RKO (cell line): ENCODE measurements at regions not wholly inside any gene's neighbourhood (a gene's known extent, or its start where the extent isn't known, plus 50 kb on each side); places are given as distances from the start of the nearest gene placed in this dataset.
"Not testable (repeated sequence)": the region's sequence is repeated elsewhere in the genome, so short reads cannot be mapped to it uniquely, and the experiment has no call there.

ENCODE experiments used
- DNase-seq: peaks from one replicate; pipeline ENCODE4 v3.0.0-alpha.2; 2016; ENCODE audit warnings: low spot score

DNA sequence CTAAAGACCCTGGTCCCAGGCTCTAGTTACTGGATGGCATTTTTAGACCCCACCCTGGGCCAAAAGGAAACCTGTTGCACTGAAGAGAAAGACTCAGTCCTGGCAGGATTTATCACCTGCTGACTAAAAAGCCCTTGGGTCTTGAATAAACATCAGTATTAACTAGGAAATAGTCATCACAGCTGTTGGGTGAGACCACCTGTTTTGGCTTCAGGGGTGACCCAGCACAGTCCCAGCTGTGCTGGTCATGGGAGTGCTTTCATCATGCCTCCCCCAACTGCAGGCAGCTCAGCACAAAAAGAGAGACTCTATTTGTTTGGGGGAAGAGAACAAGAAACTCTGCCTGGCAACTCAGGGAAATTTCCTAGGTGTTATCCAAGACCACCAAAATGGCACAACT lies 903.2 kb downstream of the C4orf33 start:
- no peak for DNase-seq

DNA sequence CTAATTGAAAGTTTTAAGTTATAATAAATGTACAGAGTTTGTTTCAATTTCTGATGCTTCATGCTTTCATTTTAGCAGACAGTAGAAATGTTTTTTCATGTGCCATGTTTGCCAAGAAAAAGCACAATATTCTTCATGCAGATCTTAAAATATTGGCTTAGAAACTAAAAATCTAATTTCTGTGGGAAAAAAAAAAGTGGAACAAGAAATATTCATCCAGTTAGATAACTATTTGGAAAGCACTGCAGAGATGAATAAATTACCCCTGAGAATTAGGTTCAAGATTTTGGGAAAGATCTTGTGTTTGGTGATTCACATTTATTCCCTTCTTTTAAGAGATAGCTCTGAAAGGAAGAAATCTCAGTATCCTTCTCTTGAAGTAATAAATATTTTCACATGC lies 912.5 kb downstream of the C4orf33 start:
- DNase-seq: no peak

DNA sequence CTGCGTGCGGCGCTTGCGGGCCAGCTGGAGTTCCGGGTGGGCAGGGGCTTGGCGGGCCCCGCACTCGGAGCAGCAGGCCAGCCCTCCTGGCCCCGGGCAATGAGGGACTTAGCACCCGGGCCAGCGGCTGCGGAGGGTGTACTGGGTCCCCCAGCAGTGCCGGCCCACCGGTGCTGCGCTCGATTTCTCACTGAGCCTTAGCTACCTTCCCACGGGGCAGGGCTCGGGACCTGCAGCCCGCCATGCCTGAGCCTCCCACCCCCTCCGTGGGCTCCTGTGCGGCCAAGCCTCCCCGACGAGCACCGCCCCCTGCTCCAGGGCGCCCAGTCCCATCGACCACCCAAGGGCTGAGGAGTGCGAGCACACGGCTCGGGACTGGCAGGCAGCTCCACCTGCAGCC lies 916.9 kb downstream of the C4orf33 start:
- not testable (repeated sequence) for DNase-seq

DNA sequence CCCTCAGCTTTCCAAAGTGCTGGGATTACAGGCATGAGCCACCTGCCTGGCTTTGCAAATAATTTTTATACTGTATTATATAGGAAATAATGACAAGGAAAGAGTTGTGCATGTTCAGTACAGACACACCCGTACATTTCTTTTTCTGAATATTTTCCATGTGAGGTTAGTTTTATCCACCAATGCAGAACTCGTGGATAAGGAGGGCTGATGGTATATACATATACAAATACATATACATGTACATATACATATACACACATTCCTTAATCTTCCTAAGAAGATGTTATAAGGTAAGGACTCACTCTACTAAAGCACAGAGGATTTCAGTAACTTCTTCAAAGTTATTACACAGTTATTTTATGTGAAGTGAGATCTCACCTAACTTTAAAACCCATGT lies 925.8 kb downstream of the C4orf33 start:
- DNase-seq: no peak

DNA sequence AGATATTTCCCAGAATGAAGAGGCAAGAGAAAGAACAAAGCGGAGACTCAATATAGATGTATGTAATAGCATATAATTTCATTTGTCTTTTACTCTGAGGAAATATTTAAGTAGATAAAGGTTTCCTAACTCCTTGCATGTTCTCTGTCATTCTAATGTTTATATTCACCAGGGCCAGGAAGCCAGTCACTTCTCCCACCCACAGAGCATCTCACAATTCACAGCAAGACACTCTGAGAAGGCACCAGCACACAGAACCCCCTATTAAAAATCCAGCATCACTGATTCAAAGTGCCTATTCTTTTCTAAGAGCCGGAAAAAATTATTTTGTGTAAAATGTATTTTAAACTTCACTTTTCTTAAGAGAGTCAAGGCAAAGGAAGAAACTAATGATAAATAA lies 927.1 kb downstream of the C4orf33 start:
- no peak for DNase-seq

DNA sequence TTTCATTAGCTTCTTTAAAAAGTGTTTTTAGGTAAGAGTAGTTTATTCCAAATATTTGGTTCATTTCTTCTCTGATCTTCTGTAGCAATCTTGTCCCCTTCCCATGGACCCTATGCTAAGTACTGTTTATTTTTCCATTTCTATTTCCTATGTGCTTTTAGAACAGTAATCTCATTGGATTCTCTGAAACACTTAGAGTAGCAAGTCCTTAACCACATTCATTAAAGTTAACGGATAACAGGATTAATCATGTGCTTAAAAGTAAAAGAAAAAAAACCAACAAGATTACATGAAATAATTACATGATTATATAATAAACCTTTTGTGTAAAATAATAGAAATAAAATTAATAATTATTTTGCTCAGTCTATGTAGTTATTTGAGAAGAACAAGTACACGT lies 929.7 kb downstream of the C4orf33 start:
- DNase-seq: no peak

DNA sequence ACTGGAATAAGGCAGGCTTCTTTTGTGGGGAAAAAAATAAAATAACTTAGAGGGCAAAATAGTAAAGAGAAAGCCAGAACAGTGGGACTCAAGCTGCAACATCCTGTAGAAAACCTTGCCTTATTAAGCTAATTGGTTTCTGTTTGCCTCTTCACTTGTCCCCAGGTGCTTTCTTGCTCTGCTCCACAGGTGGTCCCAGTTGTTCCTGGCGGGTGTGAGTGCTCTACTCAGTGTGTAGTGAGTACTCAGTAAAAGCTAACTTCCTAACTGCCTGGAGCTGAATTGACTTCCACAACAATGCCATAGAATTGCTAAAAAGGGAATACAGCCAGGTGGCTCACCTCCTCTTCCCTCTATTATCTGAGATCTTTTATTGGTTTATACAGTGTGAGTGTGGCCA lies 930.2 kb downstream of the C4orf33 start:
- DNase-seq: no peak

DNA sequence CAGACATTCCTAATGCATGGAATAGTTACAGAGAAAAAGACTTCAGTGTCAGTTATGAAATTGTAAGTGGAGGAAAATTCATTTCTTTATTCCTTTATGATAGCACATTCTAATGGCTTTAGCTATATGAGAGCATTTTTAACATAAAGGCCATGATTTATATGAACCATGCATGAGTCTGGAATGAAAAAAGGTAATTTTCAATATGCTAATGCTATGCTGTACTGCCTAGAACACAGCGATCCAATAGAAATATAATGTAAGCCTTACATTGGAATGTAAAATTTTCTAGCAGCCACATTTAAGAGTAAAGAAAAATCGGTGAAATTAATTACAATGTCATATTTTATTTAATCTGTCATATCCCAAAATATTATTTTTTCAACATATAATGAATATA lies 932.0 kb downstream of the C4orf33 start:
- no peak for DNase-seq

DNA sequence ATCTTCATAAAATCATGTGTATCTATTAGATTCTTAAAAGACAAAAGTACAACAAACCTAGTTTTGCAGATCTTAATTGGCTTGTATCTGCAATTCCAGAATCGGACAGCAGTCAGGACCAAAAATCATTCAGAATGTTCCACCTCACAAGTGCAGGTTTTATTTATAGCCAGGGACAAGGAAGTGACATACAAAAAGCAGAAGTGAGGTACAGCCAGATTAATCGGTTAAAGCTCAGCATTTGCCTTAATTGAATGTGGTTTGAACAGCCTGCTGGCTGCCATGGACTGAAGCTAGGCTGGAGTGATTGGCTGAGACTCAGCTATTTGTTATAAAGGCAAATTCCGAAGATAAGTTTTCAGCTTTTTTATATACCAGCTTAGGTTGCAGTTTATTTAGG lies 932.6 kb downstream of the C4orf33 start:
- DNase-seq: no peak

DNA sequence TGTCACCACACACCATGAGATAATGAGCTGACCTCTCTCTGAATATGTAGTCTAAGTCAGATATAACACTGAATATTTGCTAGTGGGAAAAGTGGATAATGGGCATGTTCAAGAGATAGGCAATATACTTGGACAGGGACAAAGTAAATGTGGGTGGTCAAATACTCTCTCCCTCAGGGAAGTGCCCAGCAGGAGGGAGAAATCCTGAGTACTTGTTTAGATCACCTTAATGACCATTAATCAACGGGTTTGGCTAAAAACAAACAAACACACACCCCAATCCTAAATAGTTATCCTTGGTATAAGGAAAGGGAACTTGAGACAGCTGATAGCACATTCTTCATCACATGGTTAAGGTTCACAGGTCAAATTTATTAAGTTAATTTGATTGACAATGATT lies 933.5 kb downstream of the C4orf33 start:
- DNase-seq: no peak

DNA sequence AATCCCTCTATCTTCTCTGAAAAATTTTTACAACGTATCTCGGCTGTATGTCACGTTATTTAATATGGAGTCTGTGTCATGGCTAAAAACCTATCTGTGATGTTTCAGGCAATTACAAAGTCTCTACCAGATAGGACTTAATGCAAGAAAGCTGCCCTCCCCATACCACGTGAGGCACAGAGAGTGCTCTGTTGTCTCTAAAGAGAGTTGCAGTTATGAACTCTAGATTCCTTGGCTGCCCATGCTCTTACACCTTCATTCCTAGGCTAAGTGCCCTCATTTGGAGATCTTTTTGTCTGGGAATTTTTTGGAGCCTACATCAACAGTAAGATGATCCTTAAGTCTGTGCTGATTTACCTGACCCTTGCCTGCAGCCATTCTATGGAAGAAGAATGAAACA lies 935.9 kb downstream of the C4orf33 start:
- DNase-seq: no peak

DNA sequence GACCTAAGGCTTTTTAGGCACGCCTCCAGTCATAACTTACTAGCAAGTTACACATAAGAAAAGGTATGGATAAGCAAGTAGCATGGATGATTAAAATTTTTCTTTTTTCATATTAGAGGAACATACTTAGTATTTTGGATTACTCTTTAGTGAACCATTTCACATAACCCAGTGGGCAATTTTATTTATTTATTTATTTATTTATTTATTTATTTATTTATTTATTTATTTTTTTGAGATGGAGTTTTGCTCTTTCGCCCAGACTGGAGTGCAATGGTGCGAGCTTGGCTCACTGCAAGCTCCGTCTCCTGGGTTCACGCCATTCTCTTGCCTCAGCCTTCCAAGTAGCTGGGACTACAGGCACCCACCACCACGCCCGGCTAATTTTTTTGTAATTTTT lies 937.7 kb downstream of the C4orf33 start:
- not testable (repeated sequence) for DNase-seq

DNA sequence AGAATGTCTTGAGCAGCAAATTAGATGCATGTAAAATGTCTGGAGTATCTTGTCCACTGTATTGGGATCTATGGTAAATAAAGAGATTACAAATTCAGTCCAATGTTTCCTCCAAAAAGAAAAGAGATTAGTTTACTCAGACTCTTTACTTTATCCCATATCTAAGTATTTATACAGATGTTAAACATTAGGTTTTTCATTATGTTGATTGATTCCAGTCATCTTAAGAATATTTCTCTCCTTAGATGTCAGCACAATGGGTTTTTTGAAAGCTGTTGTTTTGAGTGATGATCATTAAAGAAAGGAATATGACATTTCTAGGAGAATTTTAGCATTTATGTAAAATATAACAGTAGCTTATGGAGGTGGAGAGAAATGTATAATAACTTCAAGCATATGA lies 938.9 kb downstream of the C4orf33 start:
- no peak for DNase-seq

DNA sequence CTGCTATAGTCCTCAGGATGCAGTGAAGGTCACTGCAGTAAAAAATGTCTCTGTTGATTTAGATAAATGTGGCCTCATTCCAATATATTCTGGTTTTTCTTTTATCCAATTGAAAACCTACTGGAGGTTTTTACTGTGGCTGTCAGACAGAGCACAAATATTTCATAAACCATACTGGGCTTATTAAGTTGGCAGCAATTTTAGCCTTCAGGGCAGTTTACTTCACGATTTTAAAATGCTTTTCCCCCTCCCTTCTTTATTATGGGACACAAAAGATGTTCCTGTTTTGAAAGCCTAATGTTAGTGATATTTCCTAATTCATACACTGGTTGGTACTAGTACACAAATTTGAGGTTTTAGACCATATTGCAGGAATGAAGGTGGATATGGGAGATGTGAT lies 939.4 kb downstream of the C4orf33 start:
- DNase-seq: no peak

DNA sequence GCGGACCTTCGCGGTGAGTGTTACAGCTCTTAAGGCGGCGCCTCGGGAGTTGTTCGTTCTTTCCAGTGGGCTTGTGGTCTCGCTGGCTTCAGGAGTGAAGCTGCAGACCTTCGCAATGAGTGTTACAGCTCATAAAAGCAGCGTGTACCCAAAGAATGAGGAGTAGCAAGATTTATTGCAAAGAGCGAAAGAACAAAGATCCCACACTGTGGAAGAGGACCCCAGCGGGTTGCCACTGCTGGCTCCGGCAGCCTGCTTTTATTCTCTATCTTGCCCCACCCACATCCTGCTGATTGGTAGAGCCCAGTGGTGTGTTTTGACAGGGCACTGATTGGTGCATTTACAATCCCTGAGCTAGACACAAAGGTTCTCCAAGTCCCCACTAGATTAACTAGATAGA lies 941.9 kb downstream of the C4orf33 start:
- not testable (repeated sequence) for DNase-seq

DNA sequence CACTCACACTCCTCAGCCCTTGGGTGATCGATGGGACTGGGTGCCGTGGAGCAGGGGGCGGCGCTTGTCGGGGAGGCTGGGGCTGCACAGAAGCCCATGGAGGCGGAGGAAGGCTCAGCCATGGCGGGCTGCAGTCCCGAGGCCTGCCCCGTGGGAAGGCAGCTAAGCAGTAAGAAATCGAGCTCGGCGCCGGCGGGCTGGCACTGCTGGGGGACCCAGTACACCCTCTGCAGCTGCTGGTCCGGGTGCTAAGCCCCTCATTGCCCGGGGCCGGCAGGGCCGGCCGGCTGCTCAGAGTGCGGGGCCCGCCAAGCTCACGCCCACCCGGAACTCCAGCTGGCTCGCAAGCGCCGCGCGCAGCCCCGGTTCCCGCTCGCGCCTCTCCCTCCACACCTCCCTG lies 942.6 kb downstream of the C4orf33 start:
- not testable (repeated sequence) for DNase-seq

DNA sequence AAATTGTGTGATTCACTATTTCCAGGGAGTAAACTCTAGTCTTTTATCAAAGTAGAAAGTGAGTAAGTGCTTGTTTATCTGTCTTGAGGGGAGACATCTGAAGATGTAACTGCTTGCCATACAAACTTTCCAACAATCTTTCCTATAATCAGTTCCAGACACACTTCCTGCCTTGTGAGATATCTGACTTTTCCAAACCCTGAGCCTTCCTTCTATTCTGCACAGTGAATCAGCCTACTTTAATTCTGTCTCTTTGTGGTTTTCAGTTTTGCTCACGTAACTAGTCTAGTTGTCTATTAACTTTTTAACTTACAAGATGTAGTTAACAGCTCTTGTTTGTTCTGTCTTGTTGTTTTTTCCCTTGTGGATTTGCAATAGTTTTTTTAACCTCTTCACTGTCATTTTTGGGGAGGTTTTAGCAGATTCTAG lies 947.8 kb downstream of the C4orf33 start:
- no peak for DNase-seq

DNA sequence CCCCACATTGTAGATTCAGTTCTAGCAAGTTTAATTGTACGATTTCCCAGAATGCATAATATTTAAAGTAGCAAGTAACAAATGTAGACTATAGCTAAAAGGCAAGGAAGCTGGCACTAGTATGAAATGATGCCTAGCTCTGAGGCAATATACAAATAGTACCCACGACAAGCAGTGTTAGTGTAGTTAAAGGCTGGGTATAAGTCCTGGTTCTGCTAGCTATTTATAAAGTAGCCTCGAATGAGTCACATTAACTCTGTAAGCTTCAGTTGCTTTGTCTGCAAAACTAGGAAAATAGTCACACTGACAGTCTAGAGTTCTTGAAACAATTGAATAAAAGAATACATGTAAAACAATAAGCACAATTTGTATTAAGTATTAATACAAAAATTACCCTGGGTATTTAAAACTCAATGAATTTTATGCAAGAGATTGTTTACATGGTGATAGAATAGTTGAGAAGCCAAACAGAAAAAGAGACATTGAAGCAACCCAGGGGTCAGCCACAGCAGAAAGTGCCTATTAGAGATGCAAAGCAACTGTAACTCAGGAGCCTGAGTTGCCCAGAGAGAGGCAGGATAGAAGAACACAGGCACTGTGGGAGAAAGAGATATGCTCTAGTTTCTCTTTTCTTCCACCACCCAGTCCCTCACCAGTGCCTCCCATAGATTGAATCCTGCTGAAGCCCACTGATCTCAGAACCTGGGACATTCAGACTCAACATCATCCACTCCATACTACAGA lies 949.0 kb downstream of the C4orf33 start:
- DNase-seq: no peak

DNA sequence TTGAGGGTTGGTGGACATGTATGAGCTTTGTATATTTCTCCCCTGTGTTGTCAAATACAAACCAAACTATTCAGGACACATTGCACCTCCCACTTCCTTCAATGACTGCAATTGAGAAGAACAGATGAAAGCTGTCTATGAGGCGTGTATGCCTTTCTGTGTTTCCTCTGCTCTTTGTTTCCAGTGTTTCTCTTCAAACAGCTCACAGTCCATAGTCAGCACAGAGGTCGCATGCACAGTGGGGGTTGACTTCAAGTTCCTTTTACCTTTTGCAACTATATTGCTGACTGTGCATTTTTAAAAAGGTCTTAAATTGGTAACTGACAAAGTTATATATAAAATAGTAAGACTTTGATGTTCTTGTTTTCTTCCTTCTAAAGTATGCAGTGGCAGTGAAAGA lies 957.8 kb downstream of the C4orf33 start:
- DNase-seq: no peak

DNA sequence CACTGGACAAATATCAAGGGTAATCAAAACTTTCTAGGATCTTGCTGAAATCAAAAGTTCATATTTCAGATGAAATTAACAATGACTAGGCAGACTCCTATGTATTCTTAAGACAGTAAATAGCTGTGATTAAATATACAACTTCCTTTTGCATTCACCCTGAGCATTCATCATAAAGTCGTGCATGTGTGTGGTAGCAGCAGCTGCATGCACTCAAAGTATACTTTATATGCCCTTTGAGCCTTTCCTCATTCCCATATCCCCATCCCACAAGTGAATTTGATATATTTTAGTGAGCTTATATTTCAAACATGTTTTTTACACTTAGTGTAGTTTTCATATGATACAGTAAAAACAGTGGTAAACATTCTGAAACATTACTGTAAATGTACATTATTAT lies 959.0 kb downstream of the C4orf33 start:
- DNase-seq: no peak

DNA sequence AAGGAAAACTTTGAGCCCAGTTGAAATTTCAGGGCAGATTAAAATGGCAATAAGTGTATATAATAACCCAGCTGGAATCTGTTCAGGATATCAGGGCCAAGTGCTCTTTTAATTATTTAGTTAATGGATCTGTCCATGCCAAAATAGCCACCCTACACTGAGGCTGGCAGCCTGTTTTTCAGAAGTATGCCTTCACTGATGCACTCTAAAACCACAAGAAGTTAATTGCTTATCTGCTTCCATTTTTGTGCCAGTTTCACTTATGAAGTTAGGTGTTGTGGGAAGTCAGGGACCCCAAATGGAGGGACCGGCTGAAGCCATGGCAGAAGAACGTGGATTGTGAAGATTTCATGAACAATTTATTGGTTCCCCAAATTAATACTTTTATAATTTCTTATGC lies 960.3 kb downstream of the C4orf33 start:
- DNase-seq: no peak

DNA sequence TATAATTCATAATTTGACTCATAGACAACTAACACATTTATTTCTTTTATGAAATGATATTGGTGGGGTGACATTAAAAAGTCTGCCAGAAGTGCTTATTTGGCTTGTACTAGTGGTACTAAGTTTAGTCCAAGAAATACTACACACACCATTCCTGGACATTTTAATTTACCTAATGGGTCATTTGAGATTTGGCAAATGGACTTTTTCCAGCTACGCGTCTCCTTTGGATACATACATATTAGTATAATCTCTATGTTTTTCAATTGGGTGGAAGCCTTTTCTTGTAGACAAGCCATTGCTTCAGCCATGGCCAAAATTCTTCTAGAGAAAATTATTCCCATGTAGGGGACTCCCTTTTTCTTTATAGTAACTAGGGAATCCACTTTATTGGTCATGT lies 968.5 kb downstream of the C4orf33 start:
- no peak for DNase-seq

DNA sequence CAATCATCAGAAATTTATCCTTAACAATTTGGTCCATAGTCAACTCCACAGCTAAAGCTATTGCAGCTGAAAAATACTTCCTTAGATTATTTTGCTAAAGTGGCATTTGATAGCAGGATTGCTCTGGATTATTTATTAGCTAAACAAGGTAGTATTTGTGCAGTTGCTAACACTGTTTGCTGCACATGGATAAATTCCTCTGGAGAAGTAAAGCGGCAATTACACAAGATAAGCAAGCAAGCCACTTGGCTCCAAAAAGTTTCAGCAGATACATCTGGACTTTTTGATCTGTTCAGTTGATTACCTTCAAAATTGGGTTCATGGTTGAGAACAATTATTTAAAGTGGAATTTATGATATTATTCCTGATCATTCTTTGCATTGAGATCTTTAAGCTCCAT lies 971.5 kb downstream of the C4orf33 start:
- no peak for DNase-seq

DNA sequence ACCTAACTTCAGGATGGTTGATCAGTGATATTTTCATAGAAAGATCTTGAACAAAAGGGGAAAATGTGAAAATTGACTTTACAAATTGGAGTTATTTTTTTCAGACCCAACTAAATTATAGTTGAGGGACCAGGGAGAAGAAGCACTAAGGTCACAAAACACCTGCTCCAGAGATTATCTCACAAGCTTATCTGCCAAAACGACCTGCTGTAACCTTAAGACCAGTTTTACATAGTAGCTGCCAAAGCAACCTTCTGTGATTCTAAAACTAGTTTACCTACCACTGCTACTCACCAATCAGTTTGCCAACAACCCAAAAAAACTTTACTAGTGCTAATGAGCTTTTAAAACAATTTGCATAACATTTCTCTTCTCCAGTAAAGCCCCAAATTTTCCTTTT lies 972.1 kb downstream of the C4orf33 start:
- no peak for DNase-seq

DNA sequence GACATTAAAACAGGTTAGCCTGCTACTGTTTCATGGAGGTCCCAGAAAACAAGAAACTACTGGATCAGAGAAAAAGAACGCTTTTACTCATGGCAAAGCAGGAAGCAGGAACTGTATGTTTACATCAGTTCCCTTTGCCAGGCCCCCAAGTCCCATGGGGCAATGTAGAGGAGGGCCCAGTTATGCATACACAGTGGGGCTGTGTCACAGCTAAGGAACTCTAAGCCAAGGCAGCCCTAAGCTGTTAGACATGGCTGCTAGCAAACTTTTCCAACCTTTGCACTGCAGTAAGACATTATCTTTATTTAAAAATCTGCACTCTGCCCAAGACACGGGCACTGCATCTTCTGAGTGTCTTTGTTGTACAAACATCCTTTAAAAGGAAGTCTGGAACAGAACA lies 975.8 kb downstream of the C4orf33 start:
- no peak for DNase-seq
